A673 (cell line): ENCODE measurements at regions not wholly inside any gene's neighbourhood (a gene's known extent, or its start where the extent isn't known, plus 50 kb on each side); places are given as distances from the start of the nearest gene placed in this dataset.

Experiments
- EZH2 ChIP-seq: fragments of 200-600 bp; sonication (generic); IDR thresholded peaks from 2 replicates; pipeline ENCODE4 v1.6.1; 2017; ENCODE audit warnings: borderline replicate concordance, low read depth, mild to moderate bottlenecking, mixed read lengths, antibody characterized with exemption, low read length; ENCODE audit not compliant: poor library complexity, severe bottlenecking
- TF ChIP-seq, protein P1 (sequence below): fragments of 300-800, 200-600 bp; sonication (generic); conservative IDR thresholded peaks from 2 replicates; pipeline ENCODE4 v1.5.1; 2017; ENCODE audit warnings: low read depth, mild to moderate bottlenecking, antibody characterized with exemption, low read length, moderate library complexity, mixed read lengths

DNA sequence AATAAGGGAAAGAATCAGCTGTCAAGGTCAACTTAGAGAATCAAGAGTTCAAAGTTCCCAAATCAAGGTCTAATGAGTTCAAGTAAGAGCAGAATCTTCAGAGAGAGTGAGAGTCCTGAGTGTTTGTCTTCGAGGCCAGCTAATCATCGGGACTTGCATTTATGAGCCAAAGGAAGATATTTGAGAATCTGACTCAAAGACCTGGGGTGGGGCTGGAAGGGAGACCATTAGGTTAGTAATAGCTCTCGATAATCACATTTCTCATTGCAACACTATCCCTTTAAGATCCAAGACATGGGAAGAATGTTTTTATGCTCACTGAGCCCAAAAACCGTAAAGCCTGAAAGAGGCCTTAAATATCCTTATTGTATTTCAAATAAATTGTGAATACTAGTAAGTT is 72.0 kb upstream of the FSHR start:
- TF ChIP-seq, protein P1, sequence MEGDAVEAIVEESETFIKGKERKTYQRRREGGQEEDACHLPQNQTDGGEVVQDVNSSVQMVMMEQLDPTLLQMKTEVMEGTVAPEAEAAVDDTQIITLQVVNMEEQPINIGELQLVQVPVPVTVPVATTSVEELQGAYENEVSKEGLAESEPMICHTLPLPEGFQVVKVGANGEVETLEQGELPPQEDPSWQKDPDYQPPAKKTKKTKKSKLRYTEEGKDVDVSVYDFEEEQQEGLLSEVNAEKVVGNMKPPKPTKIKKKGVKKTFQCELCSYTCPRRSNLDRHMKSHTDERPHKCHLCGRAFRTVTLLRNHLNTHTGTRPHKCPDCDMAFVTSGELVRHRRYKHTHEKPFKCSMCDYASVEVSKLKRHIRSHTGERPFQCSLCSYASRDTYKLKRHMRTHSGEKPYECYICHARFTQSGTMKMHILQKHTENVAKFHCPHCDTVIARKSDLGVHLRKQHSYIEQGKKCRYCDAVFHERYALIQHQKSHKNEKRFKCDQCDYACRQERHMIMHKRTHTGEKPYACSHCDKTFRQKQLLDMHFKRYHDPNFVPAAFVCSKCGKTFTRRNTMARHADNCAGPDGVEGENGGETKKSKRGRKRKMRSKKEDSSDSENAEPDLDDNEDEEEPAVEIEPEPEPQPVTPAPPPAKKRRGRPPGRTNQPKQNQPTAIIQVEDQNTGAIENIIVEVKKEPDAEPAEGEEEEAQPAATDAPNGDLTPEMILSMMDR: no peak
- no peak for TF ChIP-seq EZH2
